GM12878 (cell line): ENCODE measurements at regions not wholly inside any gene's neighbourhood (a gene's known extent, or its start where the extent isn't known, plus 50 kb on each side); places are given as distances from the start of the nearest gene placed in this dataset.

ENCODE experiments used
- ATAC-seq: fragments of 200-7000 bp; cut with Tn5 transposase; 3 replicates; pipeline ENCODE4 v1.9.1; 2020; ENCODE audit warnings: mild to moderate bottlenecking, moderate library complexity
- BruUV-seq: library from RNA; stranded (reverse); fragments of 400-500 nt; replicated peaks from 2 replicates; lab custom pipeline; 2021; lab: Mats Ljungman, UMichigan
- CTCF ChIA-PET: fragments of 300-600 bp; sonication (Branson Sonifier 250); formaldehyde crosslinking; extraction: SDS; loops from one replicate; lab custom pipeline; 2021; ENCODE audit warnings: inconsistent platforms; lab: Yijun Ruan, JAX
- POLR2A ChIA-PET: fragments of 350-600 bp; formaldehyde crosslinking; extraction: SDS; loops from one replicate; lab custom pipeline; 2021; ENCODE audit warnings: inconsistent platforms; lab: Charles Lee
- RAD21 ChIA-PET: fragments of 300-600 bp; sonication (Branson Sonifier 250); formaldehyde crosslinking; loops from one replicate; lab custom pipeline; 2023; ENCODE audit warnings: antibody characterized with exemption; ENCODE audit not compliant: unreplicated experiment; lab: Charles Lee
- SMC1A ChIA-PET: fragments of 300-600 bp; sonication (Branson Sonifier 250); formaldehyde crosslinking; loops from one replicate; lab custom pipeline; 2023; ENCODE audit not compliant: unreplicated experiment, uncharacterized antibody; lab: Charles Lee
- DNase-seq: peaks from one replicate; pipeline ENCODE4 v3.0.0-alpha.2; 2011; ENCODE audit warnings: low read depth, low spot score
- FAIRE-seq: peaks from 3 replicates; lab custom pipeline; 2011; peaks lifted over from hg19 to GRCh38; lab: Jason Lieb, UNC
- H2AFZ ChIP-seq: 2 replicates; pipeline ENCODE4 v1.6.0; 2011; ENCODE audit warnings: low read depth, low read length, control low read depth; ENCODE audit not compliant: control insufficient read depth
- H3K27ac ChIP-seq: 2 replicates; pipeline ENCODE4 v1.5.1; 2011; ENCODE audit warnings: control low read depth; ENCODE audit not compliant: control insufficient read depth, insufficient read depth
- H3K27me3 ChIP-seq, 2 experiments: replicated peaks in 1 of 2; 2 replicates each; pipeline versions ENCODE4 v1.6.0 to v1.6.1; 2011; ENCODE audit warnings: low read length in 1 of 2; ENCODE audit not compliant: control insufficient read depth in 2 of 2, insufficient read depth in 2 of 2
- H3K36me3 ChIP-seq, 2 experiments: 2 replicates each; pipeline ENCODE4 v1.5.1; 2011; ENCODE audit warnings: low read length in 1 of 2; ENCODE audit not compliant: control insufficient read depth in 2 of 2, insufficient read depth in 2 of 2
- H3K4me1 ChIP-seq: 2 replicates; pipeline ENCODE4 v1.6.1; 2011; ENCODE audit warnings: mild to moderate bottlenecking, low read length, moderate library complexity, mixed read lengths; ENCODE audit not compliant: control insufficient read depth, insufficient read depth
- H3K4me2 ChIP-seq: 2 replicates; pipeline ENCODE4 v1.6.0; 2011; ENCODE audit warnings: control low read depth; ENCODE audit not compliant: control insufficient read depth, insufficient read depth
- H3K4me3 ChIP-seq: fragments of 200-600 bp; sonication (generic); 2 replicates; pipeline ENCODE4 v1.5.1; 2016
- H3K79me2 ChIP-seq: 2 replicates; pipeline ENCODE4 v1.6.0; 2011; ENCODE audit warnings: low read length; ENCODE audit not compliant: control insufficient read depth, insufficient read depth
- H3K9ac ChIP-seq: 2 replicates; pipeline ENCODE4 v1.8.0; 2011; ENCODE audit warnings: low read length, control low read depth, mixed read lengths; ENCODE audit not compliant: control insufficient read depth, insufficient read depth
- H3K9me3 ChIP-seq: replicated peaks from 3 replicates; pipeline ENCODE4 v1.5.1; 2011; ENCODE audit warnings: mild to moderate bottlenecking, low read length; ENCODE audit not compliant: control insufficient read depth, insufficient read depth
- H4K20me1 ChIP-seq: 2 replicates; pipeline ENCODE4 v1.6.0; 2011; ENCODE audit not compliant: control insufficient read depth, insufficient read depth
- CBFB ChIP-seq: IDR thresholded peaks from 2 replicates; pipeline ENCODE4 v1.6.1; 2016; ENCODE audit warnings: antibody characterized with exemption, low read depth
- HDAC6 ChIP-seq: fragments of 200-600 bp; sonication (generic); IDR thresholded peaks from one replicate; pipeline ENCODE4 v1.8.0; 2017; ENCODE audit warnings: antibody characterized with exemption; ENCODE audit not compliant: unreplicated experiment
- IRF4 ChIP-seq: IDR thresholded peaks from 2 replicates; pipeline ENCODE4 v1.6.1; 2011; ENCODE audit warnings: low read depth, low read length
- JUNB ChIP-seq: IDR thresholded peaks from 2 replicates; pipeline ENCODE4 v1.6.1; 2016; ENCODE audit warnings: antibody characterized with exemption, mild to moderate bottlenecking
- JUND ChIP-seq: IDR thresholded peaks from 2 replicates; pipeline ENCODE4 v1.6.1; 2012; ENCODE audit warnings: low read depth, mild to moderate bottlenecking, low read length, improper control_type of control experiment, moderate library complexity
- KDM1A ChIP-seq: fragments of 200-600 bp; sonication (generic); IDR thresholded peaks from 2 replicates; pipeline ENCODE4 v1.6.1; 2016; ENCODE audit warnings: borderline replicate concordance
- KLF5 ChIP-seq: fragments of 450-650 bp; IDR thresholded peaks from 2 replicates; pipeline ENCODE4 v1.6.1; 2014; ENCODE audit warnings: mild to moderate bottlenecking; ENCODE audit not compliant: partially characterized antibody
- MYC ChIP-seq: IDR thresholded peaks from 2 replicates; pipeline ENCODE4 v1.6.1; 2011; ENCODE audit warnings: mild to moderate bottlenecking, low read length, moderate library complexity, inconsistent platforms; ENCODE audit not compliant: insufficient read depth, insufficient replicate concordance, insufficient read length, severe bottlenecking
- NFYA ChIP-seq: IDR thresholded peaks from 2 replicates; pipeline ENCODE4 v1.6.1; 2011; ENCODE audit warnings: low read depth, mild to moderate bottlenecking, low read length, improper control_type of control experiment, borderline replicate concordance
- NR2F1 ChIP-seq: fragments of 450-650 bp; conservative IDR thresholded peaks from 2 replicates; pipeline ENCODE4 v1.6.1; 2017; ENCODE audit warnings: mild to moderate bottlenecking
- PAX5 ChIP-seq: IDR thresholded peaks from 2 replicates; pipeline ENCODE4 v1.6.1; 2011; ENCODE audit warnings: low read depth, low read length, borderline replicate concordance
- PRDM15 ChIP-seq: fragments of 450-650 bp; formaldehyde crosslinking; IDR thresholded peaks from 2 replicates; pipeline ENCODE4 v1.4.0; 2020; ENCODE audit warnings: mild to moderate bottlenecking, moderate library complexity
- RAD51 ChIP-seq: fragments of 450-650 bp; IDR thresholded peaks from 2 replicates; pipeline ENCODE4 v1.6.1; 2016; ENCODE audit warnings: moderate library complexity, mild to moderate bottlenecking, inconsistent platforms
- RUNX3 ChIP-seq: IDR thresholded peaks from 2 replicates; pipeline ENCODE4 v1.6.1; 2012; ENCODE audit warnings: low read length, inconsistent platforms
- SPI1 ChIP-seq: IDR thresholded peaks from 2 replicates; pipeline ENCODE4 v1.6.1; 2011; ENCODE audit warnings: low read depth, mild to moderate bottlenecking, low read length, moderate library complexity, borderline replicate concordance; ENCODE audit not compliant: insufficient read depth
- TCF3 ChIP-seq: IDR thresholded peaks from 2 replicates; pipeline ENCODE4 v1.6.1; 2012; ENCODE audit warnings: low read depth, mild to moderate bottlenecking, low read length, borderline replicate concordance; ENCODE audit not compliant: insufficient read depth
- YBX1 ChIP-seq: fragments of 450-650 bp; IDR thresholded peaks from 2 replicates; pipeline ENCODE4 v1.6.1; 2016; ENCODE audit warnings: antibody characterized with exemption
- ZZZ3 ChIP-seq: IDR thresholded peaks from 2 replicates; pipeline ENCODE4 v1.6.1; 2011; ENCODE audit warnings: low read depth; ENCODE audit not compliant: control insufficient read depth, insufficient read length
- WGBS: methylation state at CpG from one replicate; pipeline ENCODE4 v1.1.6; 2016; ENCODE audit warnings: low lambda C conversion rate; ENCODE audit not compliant: insufficient replicate concordance, insufficient coverage; ENCODE audit errors: missing lambda C conversion rate; 5-methylcytosine and 5-hydroxymethylcytosine counted together
- in situ Hi-C: fragments of 300-500 bp; cut with MboI; formaldehyde crosslinking; loops from 9 replicates; pipeline ENCODE4 v1.14.3; 2018; ENCODE audit warnings: mixed read lengths
- intact Hi-C: fragments of 100-400 bp; cut with micrococcal nuclease; formaldehyde crosslinking; loops from one replicate; pipeline ENCODE4 v1.14.2; 2022; ENCODE audit not compliant: unreplicated experiment

GRCh38 chr2:205882806-205883425 lies 200.6 kb downstream of the NRP2 start:
- no peak overlapping the region for H3K9ac ChIP-seq
- TF ChIP-seq JUNB = no peak
- TF ChIP-seq PAX5 = no peak
- TF ChIP-seq RAD51 = no peak
- TF ChIP-seq NR2F1 = no peak
- no peak for TF ChIP-seq IRF4
- TF ChIP-seq MYC = no peak
- no peak for TF ChIP-seq TCF3
- no peak for TF ChIP-seq SPI1
- no peak for TF ChIP-seq YBX1
- no peak for TF ChIP-seq NFYA
- TF ChIP-seq KLF5 = no peak
- TF ChIP-seq RUNX3 = no peak
- TF ChIP-seq KDM1A = no peak
- no peak for TF ChIP-seq CBFB
- TF ChIP-seq ZZZ3 = no peak
- TF ChIP-seq JUND = no peak
- TF ChIP-seq PRDM15 = no peak
- no peak for TF ChIP-seq HDAC6
- TF ChIP-seq, all 136 proteins: peak for 0
- H3K27ac ChIP-seq = no peak overlapping the region
- H3K4me3 ChIP-seq = no peak overlapping the region
- H3K9me3 ChIP-seq = no peaks in the 10 kb centered on the region
- no peaks in the 10 kb centered on the region for H3K36me3 ChIP-seq
- in situ Hi-C loops = loop anchor here (10.0 kb wide), 1 partner anchor 108 kb away; no protein-coding TSS in a partner anchor
- H3K27me3 ChIP-seq = no peaks in the 10 kb centered on the region
- ATAC-seq (no peak), FAIRE-seq (no peak), DNase-seq (no peak)
- intact Hi-C loops = no loop called here
- H3K4me1 ChIP-seq = no peaks in the 10 kb centered on the region
- no TSS peak for BruUV-seq
- WGBS = 58% methylated on average over 6 of the region's 6 CpGs
- no peaks in the 10 kb centered on the region for H4K20me1 ChIP-seq
- no peak overlapping the region for H2AFZ ChIP-seq
- H3K79me2 ChIP-seq = no peaks in the 10 kb centered on the region
- SMC1A ChIA-PET = interaction anchor here (0.6 to 1.3 kb wide), 2 partner anchors 107 to 361 kb away, joined by 3 to 4 read pairs; no protein-coding TSS in a partner anchor
- RAD21 ChIA-PET = no interaction called here
- POLR2A ChIA-PET = no interaction called here
- no peak overlapping the region for H3K4me2 ChIP-seq
- CTCF ChIA-PET = no interaction called here
